ENCODE measurements at regions not wholly inside any gene's neighbourhood (a gene's known extent, or its start where the extent isn't known, plus 50 kb on each side); places are given as distances from the start of the nearest gene placed in this dataset.

- DNase-seq, result no peak
These were observed 251.7 kb upstream of the ARGLU1 start for GRCh38 chr13:106819413-106820180.

GRCh38 chr13:106818971-106819370 is 251.0 kb upstream of the ARGLU1 start:
- no peak for DNase-seq

- no peak for DNase-seq
These were observed 247.6 kb upstream of the ARGLU1 start for GRCh38 chr13:106815545-106815944.

GRCh38 chr13:106814463-106814862 is 246.5 kb upstream of the ARGLU1 start:
- DNase-seq, result peak; percentile 40

GRCh38 chr13:106810069-106810468 is 242.1 kb upstream of the ARGLU1 start:
- no peak for DNase-seq

- no peak for DNase-seq
These were observed 237.1 kb upstream of the ARGLU1 start for GRCh38 chr13:106804991-106805390.

- DNase-seq, result no peak
These were observed 235.0 kb upstream of the ARGLU1 start for GRCh38 chr13:106802917-106803316.

- no peak for DNase-seq
These were observed 231.9 kb upstream of the ARGLU1 start for GRCh38 chr13:106799781-106800335.

GRCh38 chr13:106797081-106797640 is 229.2 kb upstream of the ARGLU1 start:
- no peak for DNase-seq

GRCh38 chr13:106796280-106797047 is 228.5 kb upstream of the ARGLU1 start:
- no peak for DNase-seq

GRCh38 chr13:106795847-106796246 is 227.9 kb upstream of the ARGLU1 start:
- DNase-seq, result no peak

GRCh38 chr13:106794117-106794516 is 226.2 kb upstream of the ARGLU1 start:
- DNase-seq, result no peak

- no peak for DNase-seq
These were observed 222.0 kb upstream of the ARGLU1 start for GRCh38 chr13:106789911-106790310.

GRCh38 chr13:106786006-106786563 is 218.1 kb upstream of the ARGLU1 start:
- no peak for DNase-seq

- DNase-seq, result no peak
These were observed 206.7 kb upstream of the ARGLU1 start for GRCh38 chr13:106774621-106775020.

- DNase-seq, result no peak
These were observed 204.2 kb upstream of the ARGLU1 start for GRCh38 chr13:106772006-106772601.

- DNase-seq, result no peak
These were observed 201.1 kb upstream of the ARGLU1 start for GRCh38 chr13:106768991-106769390.

- DNase-seq, result no peak
These were observed 194.8 kb upstream of the ARGLU1 start for GRCh38 chr13:106762708-106763107.

GRCh38 chr13:106756446-106756845 is 188.5 kb upstream of the ARGLU1 start:
- no peak for DNase-seq

GRCh38 chr13:106755542-106755941 is 187.6 kb upstream of the ARGLU1 start:
- DNase-seq, result no peak

- no peak for DNase-seq
These were observed 185.3 kb upstream of the ARGLU1 start for GRCh38 chr13:106753251-106753650.

GRCh38 chr13:106752584-106753170 is 184.7 kb upstream of the ARGLU1 start:
- DNase-seq, result no peak

All from left hindlimb (tissue), 1 donor.